ENCODE measurements at regions not wholly inside any gene's neighbourhood (a gene's known extent, or its start where the extent isn't known, plus 50 kb on each side); places are given as distances from the start of the nearest gene placed in this dataset.

- TF ChIP-seq CTCF (conservative IDR thresholded peaks at IDR 0.05; ENCODE audit: low read depth, low read length) (no peak), EZH2phosphoT487 (IDR thresholded peaks at IDR 0.05; ENCODE audit: borderline replicate concordance, low read length) (no peak)
Measured at GRCh38 chr2:216319771-216320170, 52.5 kb downstream of the MARCHF4 start.

Measured in PC-3 (cell line).